GM21515 (cell line): ENCODE measurements at regions not wholly inside any gene's neighbourhood (a gene's known extent, or its start where the extent isn't known, plus 50 kb on each side); places are given as distances from the start of the nearest gene placed in this dataset.

Experiments used
- ATAC-seq: cut with Tn5 transposase; IDR thresholded peaks from one replicate; pipeline ENCODE4 v1.9.1; 2021; ENCODE audit not compliant: unreplicated experiment

GRCh38 chr5:155193483-155194107, 180.0 kb downstream of the KIF4B start:
- no peak for ATAC-seq

GRCh38 chr5:155200608-155201007, 187.1 kb downstream of the KIF4B start:
- no peak for ATAC-seq

GRCh38 chr5:155211764-155212163, 198.2 kb downstream of the KIF4B start:
- no peak for ATAC-seq

GRCh38 chr5:155222393-155222792, 208.8 kb downstream of the KIF4B start:
- no peak for ATAC-seq

- no peak for ATAC-seq
Measured at GRCh38 chr5:155229135-155229534, 215.6 kb downstream of the KIF4B start.

- ATAC-seq, result no peak
Measured at GRCh38 chr5:155239803-155240202, 226.2 kb downstream of the KIF4B start.

GRCh38 chr5:155250596-155250995, 237.0 kb downstream of the KIF4B start:
- no peak for ATAC-seq

- no peak for ATAC-seq
Measured at GRCh38 chr5:155252025-155252424, 238.5 kb downstream of the KIF4B start.

- no peak for ATAC-seq
Measured at GRCh38 chr5:155252717-155253116, 239.2 kb downstream of the KIF4B start.

- no peak for ATAC-seq
Measured at GRCh38 chr5:155254399-155254798, 240.8 kb downstream of the KIF4B start.

GRCh38 chr5:155258161-155258560, 244.6 kb downstream of the KIF4B start:
- ATAC-seq, result no peak

- no peak for ATAC-seq
Measured at GRCh38 chr5:155259648-155260047, 246.1 kb downstream of the KIF4B start.

GRCh38 chr5:155260798-155261197, 247.2 kb downstream of the KIF4B start:
- no peak for ATAC-seq

GRCh38 chr5:155263381-155263780, 249.8 kb downstream of the KIF4B start:
- ATAC-seq, result no peak

GRCh38 chr5:155264809-155265208, 251.3 kb downstream of the KIF4B start:
- no peak for ATAC-seq

GRCh38 chr5:155268770-155269425, 255.3 kb downstream of the KIF4B start:
- no peak for ATAC-seq

GRCh38 chr5:155270725-155271124, 257.2 kb downstream of the KIF4B start:
- no peak for ATAC-seq

GRCh38 chr5:155274484-155274883, 260.9 kb downstream of the KIF4B start:
- ATAC-seq, result no peak

GRCh38 chr5:155275222-155275621, 261.7 kb downstream of the KIF4B start:
- no peak for ATAC-seq

GRCh38 chr5:155276231-155276630, 262.7 kb downstream of the KIF4B start:
- no peak for ATAC-seq

GRCh38 chr5:155278532-155278931, 265.0 kb downstream of the KIF4B start:
- no peak for ATAC-seq

GRCh38 chr5:155282503-155283107, 269.1 kb downstream of the KIF4B start:
- ATAC-seq, result no peak
